HepG2 (cell line): ENCODE measurements at regions not wholly inside any gene's neighbourhood (a gene's known extent, or its start where the extent isn't known, plus 50 kb on each side); places are given as distances from the start of the nearest gene placed in this dataset.

ENCODE experiments used
- ARHGAP35 ChIP-seq: sonication (generic); formaldehyde crosslinking; IDR thresholded peaks from 2 replicates; pipeline ENCODE4 v1.9.0; 2022; ENCODE audit warnings: mild to moderate bottlenecking, inconsistent platforms, moderate library complexity, missing genetic modification reagents, borderline replicate concordance
- CREB1 ChIP-seq, 2 experiments: fragments of 450-650 bp in 1 of 2; IDR thresholded peaks; 2 replicates each; pipeline ENCODE4 v1.6.1; 2016 to 2017; ENCODE audit warnings: control low read depth in 1 of 2, mild to moderate bottlenecking in 1 of 2, missing compliant biosample characterization in 1 of 2, missing genetic modification characterization in 1 of 2
- RARG ChIP-seq: sonication (generic); formaldehyde crosslinking; IDR thresholded peaks from 2 replicates; pipeline ENCODE4 v1.4.0; 2020; ENCODE audit warnings: low read depth, mild to moderate bottlenecking, missing genetic modification reagents
- YEATS2 ChIP-seq: sonication (generic); formaldehyde crosslinking; IDR thresholded peaks from 2 replicates; pipeline ENCODE4 v1.4.0; 2020; ENCODE audit warnings: missing genetic modification reagents, borderline replicate concordance
- ZNF10 ChIP-seq: sonication (generic); formaldehyde crosslinking; IDR thresholded peaks from 2 replicates; pipeline ENCODE4 v1.4.0; 2020; ENCODE audit warnings: mild to moderate bottlenecking, low read depth, missing genetic modification reagents, borderline replicate concordance
- TF ChIP-seq, protein P1 (sequence below): sonication (generic); formaldehyde crosslinking; IDR thresholded peaks from 2 replicates; pipeline ENCODE4 v1.4.0; 2020; ENCODE audit warnings: mild to moderate bottlenecking, missing genetic modification reagents
- TF ChIP-seq, protein P2 (sequence below): sonication (generic); formaldehyde crosslinking; IDR thresholded peaks from 2 replicates; pipeline ENCODE4 v1.8.1; 2022; ENCODE audit warnings: low read depth, mild to moderate bottlenecking, missing genetic modification reagents
- TF ChIP-seq, protein P3 (sequence below): fragments of 450-650 bp; IDR thresholded peaks from 2 replicates; pipeline ENCODE4 v1.6.1; 2017
- TF ChIP-seq, protein P4 (sequence below): sonication (generic); formaldehyde crosslinking; IDR thresholded peaks from 2 replicates; pipeline ENCODE4 v1.4.0; 2020; ENCODE audit warnings: missing genetic modification reagents
- TF ChIP-seq, protein P5 (sequence below): sonication (generic); formaldehyde crosslinking; IDR thresholded peaks from 2 replicates; pipeline ENCODE4 v1.5.1; 2020; ENCODE audit warnings: mild to moderate bottlenecking, missing genetic modification reagents, moderate library complexity

DNA sequence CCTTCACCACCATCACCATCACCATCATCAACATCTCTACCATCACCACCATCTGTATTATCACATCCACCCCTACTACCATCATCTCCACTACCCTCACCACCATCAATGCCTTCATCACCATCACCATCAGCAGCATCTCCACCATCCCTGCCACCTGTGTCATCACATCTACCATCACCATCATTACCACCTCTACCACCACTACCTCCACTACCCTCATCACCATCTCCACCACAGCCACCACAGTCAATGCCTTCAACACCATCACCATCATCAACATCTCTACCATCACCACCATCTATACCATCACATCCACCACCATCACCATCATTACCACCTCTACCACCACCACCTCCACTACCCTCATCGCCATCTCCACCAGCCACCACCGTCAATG, 196.7 kb downstream of the SHQ1 start (continued):
- TF ChIP-seq ARHGAP35 (no peak), CREB1 (IDR thresholded peaks at IDR 0.05) (peak; percentile 62; the same call in 1 of the 2 replicates), CREB1 (CRISPR knock-in tag; IDR thresholded peaks at IDR 0.05) (no peak), RARG (no peak), ZNF10 (no peak), YEATS2 (CRISPR knock-in tag) (no peak)
- TF ChIP-seq, protein P1, sequence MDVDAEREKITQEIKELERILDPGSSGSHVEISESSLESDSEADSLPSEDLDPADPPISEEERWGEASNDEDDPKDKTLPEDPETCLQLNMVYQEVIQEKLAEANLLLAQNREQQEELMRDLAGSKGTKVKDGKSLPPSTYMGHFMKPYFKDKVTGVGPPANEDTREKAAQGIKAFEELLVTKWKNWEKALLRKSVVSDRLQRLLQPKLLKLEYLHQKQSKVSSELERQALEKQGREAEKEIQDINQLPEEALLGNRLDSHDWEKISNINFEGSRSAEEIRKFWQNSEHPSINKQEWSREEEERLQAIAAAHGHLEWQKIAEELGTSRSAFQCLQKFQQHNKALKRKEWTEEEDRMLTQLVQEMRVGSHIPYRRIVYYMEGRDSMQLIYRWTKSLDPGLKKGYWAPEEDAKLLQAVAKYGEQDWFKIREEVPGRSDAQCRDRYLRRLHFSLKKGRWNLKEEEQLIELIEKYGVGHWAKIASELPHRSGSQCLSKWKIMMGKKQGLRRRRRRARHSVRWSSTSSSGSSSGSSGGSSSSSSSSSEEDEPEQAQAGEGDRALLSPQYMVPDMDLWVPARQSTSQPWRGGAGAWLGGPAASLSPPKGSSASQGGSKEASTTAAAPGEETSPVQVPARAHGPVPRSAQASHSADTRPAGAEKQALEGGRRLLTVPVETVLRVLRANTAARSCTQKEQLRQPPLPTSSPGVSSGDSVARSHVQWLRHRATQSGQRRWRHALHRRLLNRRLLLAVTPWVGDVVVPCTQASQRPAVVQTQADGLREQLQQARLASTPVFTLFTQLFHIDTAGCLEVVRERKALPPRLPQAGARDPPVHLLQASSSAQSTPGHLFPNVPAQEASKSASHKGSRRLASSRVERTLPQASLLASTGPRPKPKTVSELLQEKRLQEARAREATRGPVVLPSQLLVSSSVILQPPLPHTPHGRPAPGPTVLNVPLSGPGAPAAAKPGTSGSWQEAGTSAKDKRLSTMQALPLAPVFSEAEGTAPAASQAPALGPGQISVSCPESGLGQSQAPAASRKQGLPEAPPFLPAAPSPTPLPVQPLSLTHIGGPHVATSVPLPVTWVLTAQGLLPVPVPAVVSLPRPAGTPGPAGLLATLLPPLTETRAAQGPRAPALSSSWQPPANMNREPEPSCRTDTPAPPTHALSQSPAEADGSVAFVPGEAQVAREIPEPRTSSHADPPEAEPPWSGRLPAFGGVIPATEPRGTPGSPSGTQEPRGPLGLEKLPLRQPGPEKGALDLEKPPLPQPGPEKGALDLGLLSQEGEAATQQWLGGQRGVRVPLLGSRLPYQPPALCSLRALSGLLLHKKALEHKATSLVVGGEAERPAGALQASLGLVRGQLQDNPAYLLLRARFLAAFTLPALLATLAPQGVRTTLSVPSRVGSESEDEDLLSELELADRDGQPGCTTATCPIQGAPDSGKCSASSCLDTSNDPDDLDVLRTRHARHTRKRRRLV: no peak
- TF ChIP-seq, protein P2, sequence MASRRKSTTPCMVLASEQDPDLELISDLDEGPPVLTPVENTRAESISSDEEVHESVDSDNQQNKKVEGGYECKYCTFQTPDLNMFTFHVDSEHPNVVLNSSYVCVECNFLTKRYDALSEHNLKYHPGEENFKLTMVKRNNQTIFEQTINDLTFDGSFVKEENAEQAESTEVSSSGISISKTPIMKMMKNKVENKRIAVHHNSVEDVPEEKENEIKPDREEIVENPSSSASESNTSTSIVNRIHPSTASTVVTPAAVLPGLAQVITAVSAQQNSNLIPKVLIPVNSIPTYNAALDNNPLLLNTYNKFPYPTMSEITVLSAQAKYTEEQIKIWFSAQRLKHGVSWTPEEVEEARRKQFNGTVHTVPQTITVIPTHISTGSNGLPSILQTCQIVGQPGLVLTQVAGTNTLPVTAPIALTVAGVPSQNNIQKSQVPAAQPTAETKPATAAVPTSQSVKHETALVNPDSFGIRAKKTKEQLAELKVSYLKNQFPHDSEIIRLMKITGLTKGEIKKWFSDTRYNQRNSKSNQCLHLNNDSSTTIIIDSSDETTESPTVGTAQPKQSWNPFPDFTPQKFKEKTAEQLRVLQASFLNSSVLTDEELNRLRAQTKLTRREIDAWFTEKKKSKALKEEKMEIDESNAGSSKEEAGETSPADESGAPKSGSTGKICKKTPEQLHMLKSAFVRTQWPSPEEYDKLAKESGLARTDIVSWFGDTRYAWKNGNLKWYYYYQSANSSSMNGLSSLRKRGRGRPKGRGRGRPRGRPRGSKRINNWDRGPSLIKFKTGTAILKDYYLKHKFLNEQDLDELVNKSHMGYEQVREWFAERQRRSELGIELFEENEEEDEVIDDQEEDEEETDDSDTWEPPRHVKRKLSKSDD (CRISPR knock-in tag): no peak
- TF ChIP-seq, protein P3, sequence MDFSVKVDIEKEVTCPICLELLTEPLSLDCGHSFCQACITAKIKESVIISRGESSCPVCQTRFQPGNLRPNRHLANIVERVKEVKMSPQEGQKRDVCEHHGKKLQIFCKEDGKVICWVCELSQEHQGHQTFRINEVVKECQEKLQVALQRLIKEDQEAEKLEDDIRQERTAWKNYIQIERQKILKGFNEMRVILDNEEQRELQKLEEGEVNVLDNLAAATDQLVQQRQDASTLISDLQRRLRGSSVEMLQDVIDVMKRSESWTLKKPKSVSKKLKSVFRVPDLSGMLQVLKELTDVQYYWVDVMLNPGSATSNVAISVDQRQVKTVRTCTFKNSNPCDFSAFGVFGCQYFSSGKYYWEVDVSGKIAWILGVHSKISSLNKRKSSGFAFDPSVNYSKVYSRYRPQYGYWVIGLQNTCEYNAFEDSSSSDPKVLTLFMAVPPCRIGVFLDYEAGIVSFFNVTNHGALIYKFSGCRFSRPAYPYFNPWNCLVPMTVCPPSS: peak; percentile 90; the same call in 1 of the 2 replicates
- TF ChIP-seq, protein P4, sequence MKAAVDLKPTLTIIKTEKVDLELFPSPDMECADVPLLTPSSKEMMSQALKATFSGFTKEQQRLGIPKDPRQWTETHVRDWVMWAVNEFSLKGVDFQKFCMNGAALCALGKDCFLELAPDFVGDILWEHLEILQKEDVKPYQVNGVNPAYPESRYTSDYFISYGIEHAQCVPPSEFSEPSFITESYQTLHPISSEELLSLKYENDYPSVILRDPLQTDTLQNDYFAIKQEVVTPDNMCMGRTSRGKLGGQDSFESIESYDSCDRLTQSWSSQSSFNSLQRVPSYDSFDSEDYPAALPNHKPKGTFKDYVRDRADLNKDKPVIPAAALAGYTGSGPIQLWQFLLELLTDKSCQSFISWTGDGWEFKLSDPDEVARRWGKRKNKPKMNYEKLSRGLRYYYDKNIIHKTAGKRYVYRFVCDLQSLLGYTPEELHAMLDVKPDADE (CRISPR knock-in tag): no peak
- TF ChIP-seq, protein P5, sequence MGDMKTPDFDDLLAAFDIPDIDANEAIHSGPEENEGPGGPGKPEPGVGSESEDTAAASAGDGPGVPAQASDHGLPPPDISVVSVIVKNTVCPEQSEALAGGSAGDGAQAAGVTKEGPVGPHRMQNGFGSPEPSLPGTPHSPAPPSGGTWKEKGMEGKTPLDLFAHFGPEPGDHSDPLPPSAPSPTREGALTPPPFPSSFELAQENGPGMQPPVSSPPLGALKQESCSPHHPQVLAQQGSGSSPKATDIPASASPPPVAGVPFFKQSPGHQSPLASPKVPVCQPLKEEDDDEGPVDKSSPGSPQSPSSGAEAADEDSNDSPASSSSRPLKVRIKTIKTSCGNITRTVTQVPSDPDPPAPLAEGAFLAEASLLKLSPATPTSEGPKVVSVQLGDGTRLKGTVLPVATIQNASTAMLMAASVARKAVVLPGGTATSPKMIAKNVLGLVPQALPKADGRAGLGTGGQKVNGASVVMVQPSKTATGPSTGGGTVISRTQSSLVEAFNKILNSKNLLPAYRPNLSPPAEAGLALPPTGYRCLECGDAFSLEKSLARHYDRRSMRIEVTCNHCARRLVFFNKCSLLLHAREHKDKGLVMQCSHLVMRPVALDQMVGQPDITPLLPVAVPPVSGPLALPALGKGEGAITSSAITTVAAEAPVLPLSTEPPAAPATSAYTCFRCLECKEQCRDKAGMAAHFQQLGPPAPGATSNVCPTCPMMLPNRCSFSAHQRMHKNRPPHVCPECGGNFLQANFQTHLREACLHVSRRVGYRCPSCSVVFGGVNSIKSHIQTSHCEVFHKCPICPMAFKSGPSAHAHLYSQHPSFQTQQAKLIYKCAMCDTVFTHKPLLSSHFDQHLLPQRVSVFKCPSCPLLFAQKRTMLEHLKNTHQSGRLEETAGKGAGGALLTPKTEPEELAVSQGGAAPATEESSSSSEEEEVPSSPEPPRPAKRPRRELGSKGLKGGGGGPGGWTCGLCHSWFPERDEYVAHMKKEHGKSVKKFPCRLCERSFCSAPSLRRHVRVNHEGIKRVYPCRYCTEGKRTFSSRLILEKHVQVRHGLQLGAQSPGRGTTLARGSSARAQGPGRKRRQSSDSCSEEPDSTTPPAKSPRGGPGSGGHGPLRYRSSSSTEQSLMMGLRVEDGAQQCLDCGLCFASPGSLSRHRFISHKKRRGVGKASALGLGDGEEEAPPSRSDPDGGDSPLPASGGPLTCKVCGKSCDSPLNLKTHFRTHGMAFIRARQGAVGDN (CRISPR knock-in tag): no peak
